Fibroblast of the aortic adventitia (primary cell): ENCODE measurements at regions not wholly inside any gene's neighbourhood (a gene's known extent, or its start where the extent isn't known, plus 50 kb on each side); places are given as distances from the start of the nearest gene placed in this dataset.

Source experiments
- DNase-seq: peaks from one replicate; pipeline ENCODE4 v3.0.0-alpha.2; 2010; ENCODE audit warnings: low read depth
- H3K4me3 ChIP-seq: 2 replicates; pipeline ENCODE4 v1.5.1; 2011; ENCODE audit warnings: low read depth, mild to moderate bottlenecking, control low read depth, low read length, moderate library complexity
- CTCF ChIP-seq: IDR thresholded peaks from 2 replicates; pipeline ENCODE4 v1.5.1; 2011; ENCODE audit warnings: mild to moderate bottlenecking, low read length, control low read depth, inconsistent platforms; ENCODE audit not compliant: insufficient read depth

DNA sequence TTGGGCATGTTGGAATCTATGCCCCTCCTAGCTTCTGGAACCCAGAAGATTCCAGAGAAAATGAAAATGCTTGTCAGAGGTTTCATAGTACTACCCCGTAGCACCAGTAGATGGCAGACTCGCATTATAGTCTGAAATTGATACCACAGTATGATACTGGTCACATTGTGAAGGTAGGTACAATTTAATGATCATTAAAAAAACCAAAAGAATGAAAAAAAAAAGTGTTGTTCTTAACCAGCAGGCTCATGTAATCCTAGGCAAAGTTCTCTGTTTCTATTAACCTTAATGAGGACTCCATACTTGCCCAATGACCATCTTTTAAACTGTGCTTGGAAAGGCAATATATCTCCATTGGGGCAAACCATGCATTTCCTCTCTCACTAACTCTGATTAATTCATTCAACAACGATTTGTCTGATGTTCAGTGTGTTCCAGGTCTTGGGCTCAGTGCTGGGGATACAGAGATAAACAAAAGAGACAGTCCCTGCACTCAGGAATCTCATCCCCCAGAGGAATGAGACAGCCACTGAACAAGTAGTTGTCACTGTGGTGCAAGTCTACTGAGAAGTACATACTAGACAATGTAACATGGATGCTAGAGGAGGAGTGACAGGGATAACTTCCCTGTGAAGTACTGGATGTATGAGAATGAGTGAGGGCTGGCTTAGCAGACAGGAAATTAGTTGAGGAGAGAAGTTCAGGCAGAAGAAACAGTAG, 223.5 kb upstream of the PHYHIPL start:
- DNase-seq: peak; percentile 80
- peak; percentile 80 for TF ChIP-seq CTCF
- no peak overlapping the region for H3K4me3 ChIP-seq

- no peak overlapping the region for H3K4me3 ChIP-seq
- no peak for TF ChIP-seq CTCF
- no peak for DNase-seq
Observed at GRCh38 chr10:58954178-58954577, 222.3 kb upstream of the PHYHIPL start.

- no peak for DNase-seq
Observed at GRCh38 chr10:58955615-58956014, 220.8 kb upstream of the PHYHIPL start.

DNA sequence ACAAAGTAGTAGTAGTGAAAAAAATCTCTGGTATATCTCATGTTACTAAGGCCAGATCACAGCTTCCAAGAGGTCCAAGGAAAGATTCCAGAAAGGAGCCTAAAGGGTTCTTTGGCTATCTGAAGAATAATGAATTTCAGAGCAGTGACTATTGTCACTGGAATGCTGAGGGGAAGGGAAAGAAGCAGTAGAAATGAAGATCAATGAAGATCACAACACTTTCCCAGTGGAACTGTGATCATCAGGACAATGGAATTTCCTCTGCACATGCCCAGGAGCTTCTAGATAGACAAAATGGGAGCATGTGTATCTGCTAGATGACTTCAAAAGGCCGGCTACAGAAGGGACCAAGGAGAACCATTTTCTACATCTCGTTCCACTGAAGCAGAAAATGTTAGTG, 219.5 kb upstream of the PHYHIPL start:
- peak; percentile 32 for DNase-seq
- TF ChIP-seq CTCF: no peak
- H3K4me3 ChIP-seq: no peak overlapping the region

More at GRCh38 chr10:58955615-58956014, 220.8 kb upstream of the PHYHIPL start:
- H3K4me3 ChIP-seq: no peak overlapping the region
- no peak for TF ChIP-seq CTCF

DNA sequence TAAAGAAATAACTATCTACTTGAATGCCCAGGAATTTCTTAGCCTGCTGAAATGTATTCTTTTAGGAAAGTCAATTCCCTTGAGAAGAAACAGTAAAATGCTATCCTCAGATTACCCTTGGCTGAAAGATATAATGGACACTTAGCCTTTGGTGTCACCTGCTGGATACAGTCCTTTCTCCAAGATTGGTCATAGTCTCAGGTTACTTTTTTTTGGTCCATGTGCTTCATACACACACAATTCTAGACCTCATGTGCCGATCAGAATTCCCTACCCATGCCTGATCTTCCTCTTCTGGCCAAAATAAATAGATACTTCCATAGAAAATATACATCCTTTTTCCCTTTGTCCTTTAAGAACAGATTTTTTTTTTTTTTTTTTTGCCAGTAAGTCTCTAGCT, 218.9 kb upstream of the PHYHIPL start:
- no peak overlapping the region for H3K4me3 ChIP-seq
- TF ChIP-seq CTCF: no peak
- DNase-seq: no peak

- TF ChIP-seq CTCF: no peak
- no peak overlapping the region for H3K4me3 ChIP-seq
- DNase-seq: no peak
Observed at GRCh38 chr10:58963101-58963534, 213.3 kb upstream of the PHYHIPL start.

DNA sequence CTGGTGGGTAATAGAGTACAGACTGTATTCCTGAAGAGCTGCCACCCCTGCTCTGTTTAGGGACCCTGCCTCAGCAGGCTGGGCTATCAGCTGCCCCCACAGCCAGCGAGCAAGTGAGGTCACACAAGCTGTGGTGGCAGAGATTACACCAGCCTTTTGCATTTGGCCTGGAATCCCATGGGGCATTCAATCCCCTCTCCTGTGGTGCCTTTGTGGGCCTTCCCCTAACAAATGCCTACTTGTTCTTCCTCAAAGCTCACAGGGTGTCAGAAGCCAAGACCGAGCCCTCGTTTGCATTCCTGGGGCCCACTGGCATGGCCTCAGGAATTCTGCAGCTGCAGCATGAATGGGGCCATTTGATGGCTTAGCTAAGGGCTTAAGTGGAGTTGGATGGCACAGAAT, 212.7 kb upstream of the PHYHIPL start:
- no peak for DNase-seq
- TF ChIP-seq CTCF: no peak
- H3K4me3 ChIP-seq: no peak overlapping the region
